ENCODE measurements at regions not wholly inside any gene's neighbourhood (a gene's known extent, or its start where the extent isn't known, plus 50 kb on each side); places are given as distances from the start of the nearest gene placed in this dataset.
"Not testable (repeated sequence)": the region's sequence is repeated elsewhere in the genome, so short reads cannot be mapped to it uniquely, and the experiment has no call there.

DNA sequence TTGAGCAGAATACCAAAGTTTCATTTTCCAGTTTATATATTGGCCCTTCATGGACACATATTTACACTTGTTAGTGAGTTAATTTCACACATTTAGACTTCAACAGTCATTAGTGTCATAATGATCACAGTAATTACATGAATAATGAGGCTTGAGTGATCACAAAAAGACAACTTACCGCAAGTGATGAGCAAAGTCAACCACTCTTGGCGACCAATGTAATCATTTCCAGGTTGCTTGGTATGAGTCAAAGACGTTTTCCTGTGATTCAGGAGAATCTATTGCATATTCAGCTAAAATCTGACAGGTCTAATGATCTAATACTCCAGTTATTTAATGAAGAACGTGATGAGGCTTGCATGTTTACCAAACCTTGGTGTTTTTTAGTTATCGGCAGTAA lies 407.9 kb upstream of the TENM3 start:
- DNase-seq: no peak

DNA sequence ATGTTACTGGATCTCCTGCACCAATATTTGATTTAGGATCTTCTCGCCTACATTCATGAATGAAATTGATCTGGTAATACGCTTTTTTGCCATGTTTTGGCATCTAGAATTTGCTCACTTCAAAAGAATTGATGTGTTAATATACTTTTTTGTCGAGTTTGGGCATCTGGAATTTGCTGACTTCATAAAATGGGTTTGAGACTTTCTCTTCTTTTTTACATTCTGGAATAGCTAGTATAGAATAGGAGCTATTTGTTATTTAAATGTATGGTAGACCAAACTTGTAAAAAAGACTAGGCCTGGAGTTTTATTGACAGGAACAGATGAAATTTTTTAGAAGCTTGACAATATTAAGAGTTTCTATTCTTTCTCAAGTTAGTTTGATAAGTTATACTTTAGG lies 404.9 kb upstream of the TENM3 start:
- no peak for DNase-seq

DNA sequence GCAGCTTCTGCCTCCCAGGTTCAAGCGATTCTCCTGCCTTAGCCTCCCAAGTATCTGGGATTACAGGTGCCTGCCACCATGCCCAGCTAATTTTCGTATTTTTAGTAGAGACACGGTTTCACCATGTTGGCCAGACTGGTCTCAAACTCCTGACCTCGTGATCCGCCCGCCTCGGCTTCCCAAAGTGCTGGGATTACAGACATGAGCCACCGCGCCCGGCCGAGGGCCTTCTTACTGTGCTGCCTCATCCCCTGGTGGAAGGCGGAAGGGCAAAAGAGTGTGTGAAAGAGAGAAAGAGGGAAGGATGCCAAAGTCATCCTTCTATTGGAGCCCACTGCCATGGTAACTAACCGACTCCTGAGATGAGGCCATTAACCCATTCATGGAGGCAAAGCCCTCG lies 399.4 kb upstream of the TENM3 start:
- DNase-seq: not testable (repeated sequence)

DNA sequence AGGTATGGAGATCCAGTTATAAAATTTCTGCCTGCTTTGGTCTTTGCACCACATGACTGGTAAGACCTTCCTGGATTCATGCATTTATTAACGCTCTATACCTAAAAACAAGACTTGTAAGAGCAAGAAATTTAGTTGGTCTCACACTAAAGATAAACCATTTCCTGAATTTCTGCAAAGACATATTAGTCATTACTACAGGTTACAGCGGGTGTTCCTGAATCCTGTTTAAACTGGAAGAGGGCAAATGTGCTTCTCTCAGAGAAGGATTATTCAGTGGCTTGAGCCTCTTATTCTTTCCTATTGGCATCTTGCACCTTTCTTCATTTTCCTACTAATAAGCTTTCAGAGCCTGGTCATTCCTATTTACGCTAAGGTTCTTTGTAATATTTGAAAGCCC lies 397.6 kb upstream of the TENM3 start:
- no peak for DNase-seq

DNA sequence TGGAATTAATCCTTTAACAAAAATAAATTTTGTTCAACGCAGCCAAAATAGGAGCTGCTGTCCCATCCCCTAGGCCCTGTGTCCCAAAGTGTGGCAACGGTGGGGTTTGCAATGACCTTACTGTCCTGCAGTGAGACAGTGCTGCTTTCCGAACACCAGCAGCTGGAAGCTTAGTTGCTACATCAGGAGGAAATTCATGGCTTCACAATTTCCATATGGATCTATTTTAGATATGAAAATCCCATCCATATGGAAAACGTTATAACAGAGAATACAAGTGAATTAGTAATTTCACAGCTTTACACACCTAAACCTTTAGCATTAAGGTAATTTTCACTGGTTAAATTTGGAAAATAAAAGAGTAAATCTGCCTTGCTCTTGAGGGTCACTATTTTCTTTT lies 396.3 kb upstream of the TENM3 start:
- DNase-seq: no peak

DNA sequence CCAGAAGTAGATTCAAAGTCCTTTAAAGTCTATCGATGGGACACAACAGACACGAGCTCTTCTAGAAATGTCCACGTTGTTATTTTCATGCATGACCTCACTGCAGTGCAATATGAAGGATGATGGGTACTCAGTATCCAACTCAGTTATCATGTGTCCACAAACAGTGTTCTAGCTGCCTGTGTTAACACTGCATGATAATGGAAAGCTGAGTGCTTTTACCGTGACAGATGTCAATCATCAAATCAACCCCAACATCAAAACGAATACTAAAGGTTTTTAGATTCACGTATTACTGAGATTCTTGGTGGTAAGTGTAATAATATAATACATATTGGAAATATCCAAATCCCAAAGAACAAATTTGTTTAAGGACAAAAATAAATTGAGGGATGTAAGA lies 394.8 kb upstream of the TENM3 start:
- no peak for DNase-seq

DNA sequence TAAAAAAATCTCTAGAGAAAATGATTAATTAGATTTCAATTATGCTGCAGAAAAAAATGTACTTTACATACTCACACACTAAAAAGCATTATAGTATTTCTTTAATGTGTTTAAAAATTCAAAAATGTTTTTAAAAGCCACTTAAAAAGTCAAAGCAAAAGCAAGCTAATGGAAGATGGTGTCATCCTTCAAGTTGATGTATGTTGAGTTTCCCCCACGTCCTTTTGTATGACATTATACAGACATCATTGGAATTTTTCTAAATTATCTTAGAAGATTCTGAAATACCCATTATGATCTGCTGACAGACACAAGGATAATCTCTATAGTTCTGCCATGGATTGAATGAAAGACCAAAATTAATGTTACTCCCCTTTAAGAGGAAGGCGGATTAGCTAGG lies 393.7 kb upstream of the TENM3 start:
- DNase-seq: no peak

DNA sequence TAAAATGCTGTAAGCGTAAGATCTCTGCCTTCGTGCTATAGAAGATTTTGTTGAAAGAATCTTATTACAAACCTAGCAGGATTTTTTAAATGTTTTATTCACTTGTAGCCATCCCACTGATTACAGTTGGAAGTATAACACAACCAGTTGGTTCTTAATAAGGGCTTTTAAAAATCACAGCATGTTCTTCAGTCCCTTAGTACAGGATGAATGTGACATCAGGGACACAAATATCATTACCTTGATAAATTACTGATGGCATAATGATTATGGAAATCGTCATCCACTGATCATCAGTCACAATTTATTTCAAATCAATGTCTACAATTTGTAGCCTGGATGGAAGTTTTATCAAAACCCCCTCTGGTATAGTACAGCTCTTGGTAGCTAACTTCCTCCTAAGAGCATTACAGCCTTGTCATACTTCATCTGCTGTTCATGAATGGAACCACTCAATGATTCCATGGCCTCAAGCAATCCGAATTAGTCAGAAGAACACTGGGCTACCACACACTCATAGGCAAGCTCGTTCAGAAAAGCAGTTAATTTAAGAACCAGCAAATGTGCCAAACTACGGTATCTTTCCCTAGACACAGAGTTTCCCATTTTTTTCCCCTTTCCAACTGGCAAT lies 389.2 kb upstream of the TENM3 start:
- no peak for DNase-seq

DNA sequence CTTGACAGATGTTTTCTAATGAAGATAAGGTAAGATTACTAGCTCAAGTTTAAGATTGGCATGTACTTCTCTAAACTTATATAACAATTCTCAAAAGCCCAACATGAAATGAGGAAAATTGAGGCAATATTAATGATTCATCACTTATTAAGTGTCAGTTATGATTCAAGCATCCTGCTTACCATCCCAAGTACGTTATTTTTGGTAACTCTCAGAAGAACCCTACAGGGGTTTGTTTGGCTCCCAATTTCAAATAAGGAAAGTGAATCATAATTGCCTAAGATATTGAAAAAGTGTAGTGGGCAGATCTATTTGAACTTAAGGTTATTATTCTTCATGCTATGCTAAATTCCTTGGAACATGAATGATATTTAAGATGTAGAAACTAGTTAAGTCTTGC lies 387.9 kb upstream of the TENM3 start:
- no peak for DNase-seq

DNA sequence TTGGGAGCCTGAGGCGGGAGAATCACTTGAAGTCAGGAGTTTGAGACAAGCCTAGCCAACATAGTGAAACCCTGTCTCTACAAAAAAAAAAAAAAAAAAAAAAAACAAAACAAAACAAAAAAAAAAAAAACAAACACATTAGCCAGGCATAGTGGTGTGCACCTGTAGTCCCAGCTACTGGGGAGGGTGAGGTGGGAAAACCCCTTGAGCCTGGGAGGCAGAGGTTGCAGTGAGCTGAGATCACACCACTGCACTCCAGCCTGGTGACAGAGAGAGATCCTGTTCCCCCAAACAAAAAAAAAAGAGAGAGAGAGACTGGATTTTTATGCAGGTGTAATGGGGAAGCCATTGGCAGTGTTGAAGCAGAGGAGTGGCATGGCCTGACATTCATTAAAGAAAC lies 385.7 kb upstream of the TENM3 start:
- DNase-seq: not testable (repeated sequence)

DNA sequence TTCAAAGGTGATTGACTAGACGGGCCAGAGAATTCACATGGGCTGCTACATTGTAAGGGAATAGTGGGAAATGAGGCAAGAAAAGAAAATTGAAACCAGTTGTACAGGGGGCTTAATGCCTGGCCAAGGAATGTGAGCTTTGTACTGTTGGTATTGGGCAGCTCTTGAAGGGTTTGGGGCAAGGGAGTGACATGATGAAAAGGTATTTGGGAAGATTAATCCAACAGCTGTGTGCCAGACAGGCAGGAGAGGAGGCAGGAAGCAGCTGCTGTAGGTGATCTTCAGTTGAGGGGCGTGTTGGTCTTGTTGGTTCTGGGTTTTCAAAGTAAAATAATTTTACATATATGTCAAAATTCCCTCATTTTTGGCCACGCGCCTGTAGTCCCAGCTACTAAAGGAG lies 384.5 kb upstream of the TENM3 start:
- no peak for DNase-seq

DNA sequence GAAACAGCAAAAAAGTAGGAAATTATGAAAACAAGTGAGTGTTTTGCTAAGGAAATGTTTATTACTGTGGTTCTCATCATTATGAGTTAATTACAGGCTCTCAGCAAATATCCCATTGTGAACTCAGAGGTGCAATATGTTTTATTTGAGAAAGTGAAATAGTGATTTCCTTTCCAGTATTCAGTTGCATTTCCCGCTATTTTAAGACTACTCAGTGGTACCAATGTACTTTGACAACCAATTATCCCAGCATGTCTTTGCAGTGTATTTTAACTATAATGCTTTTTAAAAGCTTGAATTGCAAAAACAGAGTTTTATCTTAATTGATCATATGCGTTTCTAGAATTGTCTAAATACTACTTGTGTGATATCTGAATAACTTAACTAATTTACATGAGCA lies 383.8 kb upstream of the TENM3 start:
- no peak for DNase-seq

DNA sequence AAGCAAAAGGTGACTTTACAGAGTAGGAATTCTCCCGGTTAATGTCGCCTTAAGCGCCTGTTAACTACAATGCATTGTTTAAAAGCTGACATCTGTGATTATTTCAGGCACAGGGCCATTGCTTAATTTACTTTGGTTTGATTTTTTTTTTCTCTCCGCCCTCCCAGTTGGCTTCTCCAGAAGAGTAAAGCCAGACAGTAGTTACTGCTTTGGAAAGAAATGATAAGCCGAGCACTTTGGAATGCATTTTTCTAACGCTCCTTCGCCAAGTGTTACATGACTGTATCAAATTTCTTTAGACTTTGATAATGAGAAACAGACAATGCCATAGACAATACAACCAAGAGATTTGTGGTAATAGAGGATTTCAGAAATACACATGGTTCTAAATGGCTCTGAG lies 383.0 kb upstream of the TENM3 start:
- DNase-seq: no peak

DNA sequence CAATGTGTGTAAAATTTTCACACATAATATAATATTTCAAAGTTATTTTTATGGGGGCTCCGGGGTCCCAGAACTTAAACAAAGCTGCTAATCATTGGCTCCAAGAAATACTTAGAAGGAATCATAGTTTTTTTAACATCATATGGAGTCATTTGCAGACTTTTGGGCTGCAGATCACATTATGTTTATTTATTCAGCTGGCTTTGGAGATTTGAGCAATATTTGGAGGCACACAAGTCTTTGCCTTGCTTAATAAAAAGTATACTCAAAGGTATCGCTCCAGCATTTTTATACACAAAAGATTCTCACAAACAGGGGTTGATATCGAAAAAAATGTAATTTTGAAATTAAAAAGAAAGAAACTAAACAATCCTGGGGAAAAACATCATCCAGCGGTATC lies 382.5 kb upstream of the TENM3 start:
- no peak for DNase-seq

DNA sequence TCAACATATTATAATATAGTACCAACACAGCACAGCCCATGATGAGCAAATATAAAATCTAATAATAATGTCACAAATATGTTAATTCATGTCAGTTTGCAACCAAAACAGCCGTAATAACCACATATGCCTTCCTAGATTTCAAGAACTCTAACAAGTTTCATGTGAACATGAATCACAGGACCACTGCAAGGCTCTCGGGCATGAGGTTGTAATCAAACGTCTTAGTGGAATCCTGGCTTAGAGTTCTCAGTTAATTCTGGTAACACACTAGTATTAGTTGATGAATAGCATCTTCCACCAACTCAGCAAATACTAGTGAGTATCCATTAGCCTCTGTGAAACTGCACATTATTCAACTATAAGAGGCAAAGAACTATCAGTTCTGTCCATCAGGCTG lies 379.3 kb upstream of the TENM3 start:
- no peak for DNase-seq

DNA sequence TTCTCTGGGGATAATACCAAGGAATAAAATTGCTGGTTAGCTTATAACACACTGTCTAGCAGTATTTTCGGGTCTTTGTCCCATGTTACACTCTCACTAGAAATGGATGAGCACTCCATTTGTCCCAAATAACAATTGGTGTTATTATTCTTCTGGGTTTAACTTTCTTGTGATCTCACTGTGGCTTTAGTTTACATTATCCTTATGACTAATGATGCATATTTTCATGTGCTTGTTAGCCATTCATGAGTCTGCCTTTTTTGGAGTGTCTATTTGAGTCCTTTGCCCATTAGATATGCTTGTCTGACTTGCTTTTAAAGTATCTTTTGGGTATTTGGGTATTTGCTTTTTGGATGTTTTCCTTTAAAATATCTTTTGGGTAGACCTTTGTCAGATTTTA lies 372.9 kb upstream of the TENM3 start:
- DNase-seq: no peak

DNA sequence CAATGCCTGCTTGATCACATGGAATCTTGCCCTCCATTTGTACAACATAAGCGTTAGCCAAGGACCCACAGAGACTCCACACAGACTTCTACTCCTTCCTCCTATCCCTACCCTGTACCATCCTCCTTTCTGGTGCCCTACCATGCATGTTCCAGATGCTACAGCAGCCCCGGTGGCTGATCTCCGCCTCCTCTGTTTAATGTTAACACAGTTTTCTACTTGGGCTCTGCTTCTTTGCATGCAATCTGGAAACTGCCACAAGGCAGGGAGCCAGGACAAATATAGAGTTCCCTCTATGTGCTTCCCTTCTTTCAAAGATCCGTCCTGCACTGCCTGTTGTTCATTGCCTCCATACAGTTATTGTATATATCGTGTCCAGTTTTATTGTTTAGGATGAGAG lies 368.6 kb upstream of the TENM3 start:
- DNase-seq: no peak

DNA sequence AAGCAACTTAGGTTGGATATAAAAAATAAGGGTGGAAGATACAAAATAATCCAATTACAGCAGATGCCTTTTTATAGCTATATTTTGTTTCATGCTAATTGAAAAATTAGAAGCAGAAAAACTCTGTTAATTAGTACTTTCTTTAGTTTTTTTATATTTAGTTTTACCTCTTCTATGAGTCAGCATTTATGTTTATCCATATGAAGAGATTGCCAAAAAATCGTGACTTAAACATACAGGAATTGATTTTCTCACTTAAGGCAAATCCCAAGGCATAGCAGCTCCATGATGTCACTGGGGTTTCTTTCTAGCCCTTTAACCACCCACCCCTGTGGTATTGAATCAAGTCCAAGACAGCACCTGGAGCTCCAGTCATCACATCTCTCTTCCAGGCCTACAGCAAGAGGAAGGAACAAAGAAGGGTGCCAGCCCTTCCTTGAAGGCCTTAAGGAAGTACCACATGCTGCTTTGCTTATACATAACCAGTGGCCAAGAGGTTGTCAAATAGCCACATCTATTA lies 365.8 kb upstream of the TENM3 start:
- DNase-seq: no peak

DNA sequence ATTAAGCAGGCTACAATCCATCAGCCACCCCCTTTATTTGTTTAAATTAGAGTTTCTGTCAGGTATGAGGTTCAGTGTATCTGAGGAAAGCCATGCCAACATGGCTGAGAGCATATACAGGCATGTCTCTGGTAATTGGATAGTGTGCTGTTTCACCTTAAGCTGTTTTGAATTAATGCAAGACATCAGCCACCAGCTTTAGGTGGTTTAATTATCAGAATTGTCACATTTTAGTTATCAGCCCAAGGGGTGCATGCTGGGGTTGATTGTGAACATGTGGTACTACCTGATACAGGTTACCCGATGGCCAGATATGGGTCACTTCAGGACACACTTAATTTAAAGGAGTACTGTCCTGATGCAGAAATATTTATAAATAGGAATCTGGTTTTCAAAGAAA lies 353.2 kb upstream of the TENM3 start:
- no peak for DNase-seq

DNA sequence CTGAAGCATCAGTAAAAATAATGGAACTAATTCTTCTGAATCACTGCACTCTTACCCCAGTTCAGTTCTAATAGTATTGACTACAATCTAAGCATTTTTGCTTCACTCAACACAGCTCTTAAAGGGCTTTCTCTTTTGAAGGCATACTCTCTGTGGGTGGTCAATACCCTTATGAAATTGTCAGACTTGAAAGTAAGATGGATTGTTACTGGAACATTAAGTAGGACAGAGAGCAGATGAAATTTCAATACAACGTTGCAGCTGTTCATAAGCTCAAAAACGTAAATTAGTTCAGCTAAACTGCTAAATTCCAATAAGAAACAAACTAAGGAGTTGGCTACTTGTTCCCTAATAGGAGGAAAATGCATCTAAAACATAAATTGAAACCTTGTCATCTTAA lies 352.3 kb upstream of the TENM3 start:
- no peak for DNase-seq

DNA sequence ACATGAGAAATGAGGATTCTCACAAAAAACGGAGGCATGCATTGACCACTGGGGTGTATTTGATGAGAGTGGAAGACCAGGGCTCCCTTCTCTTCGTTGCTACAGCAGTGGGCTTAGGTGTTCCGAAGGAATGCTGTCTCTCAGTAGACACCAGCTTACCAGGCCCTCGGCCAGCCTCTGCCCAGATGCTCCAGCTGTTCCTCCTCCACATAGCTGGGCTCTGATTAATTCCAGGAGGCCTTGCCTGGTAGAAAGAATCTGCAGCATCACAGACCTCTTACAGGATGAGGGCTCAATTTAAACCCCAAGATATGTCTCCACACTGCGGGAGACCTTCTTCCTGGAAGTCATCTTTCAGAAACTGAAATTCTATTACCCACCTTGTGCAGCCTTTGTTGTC lies 346.6 kb upstream of the TENM3 start:
- no peak for DNase-seq

DNA sequence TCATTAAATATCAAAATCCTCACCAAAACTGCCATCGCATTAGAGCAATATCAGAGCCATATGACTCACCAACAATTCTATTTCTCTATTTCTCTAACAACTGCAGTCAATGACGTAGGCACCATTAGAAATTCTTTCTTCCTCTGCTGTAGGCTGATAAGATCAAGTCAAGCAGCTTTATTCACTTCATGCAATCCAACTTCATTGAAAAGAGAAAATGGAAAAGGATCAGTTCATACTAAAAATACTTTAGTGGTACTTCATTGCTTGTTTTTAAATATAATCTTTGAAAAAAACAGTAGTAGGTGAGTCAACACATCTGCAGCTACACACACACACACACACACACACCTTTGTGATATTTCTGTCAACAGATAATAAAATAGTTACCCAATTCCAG lies 345.3 kb upstream of the TENM3 start:
- DNase-seq: no peak

DNA sequence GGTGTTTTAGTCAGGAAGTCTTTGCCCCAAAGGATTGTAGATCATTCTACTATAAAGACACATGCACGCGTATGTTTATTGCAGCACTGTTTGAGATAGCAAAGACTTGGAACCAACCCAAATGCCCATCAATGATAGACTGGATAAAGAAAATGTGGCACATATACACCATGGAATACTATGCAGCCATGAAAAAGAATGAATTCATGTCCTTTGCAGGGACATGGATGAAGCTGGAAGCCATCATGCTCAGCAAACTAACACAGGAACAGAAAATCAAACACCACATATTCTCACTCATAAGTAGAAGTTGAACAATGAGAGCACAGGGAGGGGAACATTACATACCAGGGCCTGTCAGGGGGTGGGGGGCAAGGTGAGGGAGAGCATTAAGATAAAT lies 340.8 kb upstream of the TENM3 start:
- DNase-seq: not testable (repeated sequence)

DNA sequence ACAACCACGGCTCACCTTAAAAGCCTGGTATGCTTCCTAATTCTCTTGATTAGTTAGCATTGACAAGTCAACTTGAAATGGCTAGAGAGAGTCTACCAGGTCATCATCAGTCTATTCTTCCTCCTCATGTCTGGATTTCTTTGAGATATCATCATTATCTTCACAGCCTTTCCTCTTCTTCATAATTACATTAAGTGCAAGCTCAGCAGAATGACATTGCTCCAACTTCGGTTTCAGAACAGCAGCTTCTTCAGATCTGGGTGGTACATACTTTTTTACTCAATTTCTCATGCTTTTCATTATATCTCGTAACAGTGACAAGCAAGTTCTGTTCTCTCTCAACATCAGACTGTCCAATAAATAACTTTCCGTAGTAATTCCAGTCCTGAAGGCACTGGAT lies 337.5 kb upstream of the TENM3 start:
- no peak for DNase-seq

DNA sequence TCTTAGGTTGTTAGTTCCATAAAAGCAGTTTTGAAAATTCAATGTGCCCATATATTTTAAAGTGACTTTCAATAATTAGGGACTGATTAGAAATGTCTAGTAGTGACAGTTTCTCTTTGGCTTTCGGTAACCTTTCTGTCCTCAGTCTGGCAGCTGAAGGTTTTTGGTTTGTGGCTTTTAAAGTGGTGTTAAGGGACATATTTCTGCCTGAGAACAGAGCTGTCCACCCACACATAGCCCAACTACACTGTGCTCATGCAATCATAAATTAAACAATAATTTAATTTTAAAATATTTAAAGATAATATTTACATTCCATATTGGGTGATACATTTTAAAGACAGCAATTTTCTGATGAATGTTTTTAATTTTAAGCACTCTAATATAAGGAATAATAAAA lies 335.0 kb upstream of the TENM3 start:
- DNase-seq: no peak

DNA sequence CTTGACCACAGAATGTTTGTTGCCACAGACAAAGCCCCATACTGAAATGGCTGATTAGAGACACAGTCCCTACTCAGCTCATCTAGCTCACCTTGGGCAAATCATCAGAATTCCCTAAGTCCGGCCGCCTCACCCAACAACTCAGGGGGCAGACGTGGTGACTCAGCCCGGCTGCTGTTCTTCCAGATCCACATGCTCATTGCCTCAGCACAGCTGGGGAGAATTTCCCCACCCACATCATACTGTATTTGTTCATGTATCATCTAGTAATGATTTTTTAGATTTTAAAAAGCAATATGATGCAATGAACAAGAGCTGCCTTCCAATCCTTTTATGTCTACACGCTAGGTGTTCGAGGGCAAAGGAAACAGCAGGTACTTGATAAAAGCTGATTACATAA lies 333.8 kb upstream of the TENM3 start:
- no peak for DNase-seq

All from activated naive CD4-positive, alpha-beta T cell (primary cell).